ENCODE measurements at regions not wholly inside any gene's neighbourhood (a gene's known extent, or its start where the extent isn't known, plus 50 kb on each side); places are given as distances from the start of the nearest gene placed in this dataset.

- H3K4me3 ChIP-seq (ENCODE audit: low read depth in 1 of 2, low read length in 2 of 2): no peak overlapping the region
Observed at GRCh38 chr2:84373391-84373790, 85.7 kb downstream of the SUCLG1 start.

GRCh38 chr2:84362541-84362940 lies 96.5 kb downstream of the SUCLG1 start:
- H3K4me3 ChIP-seq (ENCODE audit: low read depth in 1 of 2, low read length in 2 of 2): no peak overlapping the region
- H3K36me3 ChIP-seq (ENCODE audit: control insufficient read depth in 1 of 2, insufficient read depth in 2 of 2, low read length in 2 of 2): no peaks in the 10 kb centered on the region
- no peak overlapping the region for H3K27ac ChIP-seq (ENCODE audit: low read length)
- peaks cover 5 to 27% of the 10 kb centered on the region in 2 donors for H3K9me3 ChIP-seq (ENCODE audit: control insufficient read depth in 1 of 2, low read length in 2 of 2)
- no peaks in the 10 kb centered on the region for H3K4me1 ChIP-seq (ENCODE audit: control insufficient read depth in 1 of 2, insufficient read depth in 2 of 2, low read length in 2 of 2)
- no peaks in the 10 kb centered on the region for H3K27me3 ChIP-seq (ENCODE audit: low read depth, low read length)

More at GRCh38 chr2:84373391-84373790, 85.7 kb downstream of the SUCLG1 start:
- Histone ChIP-seq H3K4me1 (ENCODE audit: control insufficient read depth in 1 of 2, insufficient read depth in 2 of 2, low read length in 2 of 2) (no peaks in the 10 kb centered on the region), H3K27ac (ENCODE audit: low read length) (no peak overlapping the region), H3K36me3 (ENCODE audit: control insufficient read depth in 1 of 2, insufficient read depth in 2 of 2, low read length in 2 of 2) (no peaks in the 10 kb centered on the region), H3K27me3 (ENCODE audit: low read depth, low read length) (no peaks in the 10 kb centered on the region), H3K9me3 (ENCODE audit: control insufficient read depth in 1 of 2, low read length in 2 of 2) (no peaks in the 10 kb centered on the region)

- Histone ChIP-seq H3K4me1 (ENCODE audit: control insufficient read depth in 1 of 2, insufficient read depth in 2 of 2, low read length in 2 of 2) (no peaks in the 10 kb centered on the region), H3K27me3 (ENCODE audit: low read depth, low read length) (no peaks in the 10 kb centered on the region), H3K36me3 (ENCODE audit: control insufficient read depth in 1 of 2, insufficient read depth in 2 of 2, low read length in 2 of 2) (no peaks in the 10 kb centered on the region), H3K9me3 (ENCODE audit: control insufficient read depth in 1 of 2, low read length in 2 of 2) (no peaks in the 10 kb centered on the region), H3K27ac (ENCODE audit: low read length) (no peak overlapping the region), H3K4me3 (ENCODE audit: low read depth in 1 of 2, low read length in 2 of 2) (no peak overlapping the region)
Observed at GRCh38 chr2:84338069-84338468, 121.0 kb downstream of the SUCLG1 start.

- H3K9me3 ChIP-seq (ENCODE audit: control insufficient read depth in 1 of 2, low read length in 2 of 2): no peaks in the 10 kb centered on the region
- H3K4me1 ChIP-seq (ENCODE audit: control insufficient read depth in 1 of 2, insufficient read depth in 2 of 2, low read length in 2 of 2): no peaks in the 10 kb centered on the region
- no peak overlapping the region for H3K4me3 ChIP-seq (ENCODE audit: low read depth in 1 of 2, low read length in 2 of 2)
- H3K27me3 ChIP-seq (ENCODE audit: low read depth, low read length): no peaks in the 10 kb centered on the region
- H3K36me3 ChIP-seq (ENCODE audit: control insufficient read depth in 1 of 2, insufficient read depth in 2 of 2, low read length in 2 of 2): no peaks in the 10 kb centered on the region
- H3K27ac ChIP-seq (ENCODE audit: low read length): no peak overlapping the region
Observed at GRCh38 chr2:84327645-84328249, 131.3 kb downstream of the SUCLG1 start.

- H3K27ac ChIP-seq (ENCODE audit: low read length): no peak overlapping the region
- no peaks in the 10 kb centered on the region for H3K36me3 ChIP-seq (ENCODE audit: control insufficient read depth in 1 of 2, insufficient read depth in 2 of 2, low read length in 2 of 2)
Observed at GRCh38 chr2:84326831-84327432, 132.1 kb downstream of the SUCLG1 start.

GRCh38 chr2:84323890-84324289 lies 135.2 kb downstream of the SUCLG1 start:
- Histone ChIP-seq H3K4me3 (ENCODE audit: low read depth in 1 of 2, low read length in 2 of 2) (no peak overlapping the region), H3K36me3 (ENCODE audit: control insufficient read depth in 1 of 2, insufficient read depth in 2 of 2, low read length in 2 of 2) (no peaks in the 10 kb centered on the region), H3K27ac (ENCODE audit: low read length) (no peak overlapping the region), H3K9me3 (ENCODE audit: control insufficient read depth in 1 of 2, low read length in 2 of 2) (no peaks in the 10 kb centered on the region), H3K4me1 (ENCODE audit: control insufficient read depth in 1 of 2, insufficient read depth in 2 of 2, low read length in 2 of 2) (no peaks in the 10 kb centered on the region), H3K27me3 (ENCODE audit: low read depth, low read length) (no peaks in the 10 kb centered on the region)

More at GRCh38 chr2:84326831-84327432, 132.1 kb downstream of the SUCLG1 start:
- no peaks in the 10 kb centered on the region for H3K9me3 ChIP-seq (ENCODE audit: control insufficient read depth in 1 of 2, low read length in 2 of 2)
- H3K4me1 ChIP-seq (ENCODE audit: control insufficient read depth in 1 of 2, insufficient read depth in 2 of 2, low read length in 2 of 2): no peaks in the 10 kb centered on the region
- no peak overlapping the region for H3K4me3 ChIP-seq (ENCODE audit: low read depth in 1 of 2, low read length in 2 of 2)
- no peaks in the 10 kb centered on the region for H3K27me3 ChIP-seq (ENCODE audit: low read depth, low read length)

- Histone ChIP-seq H3K9me3 (ENCODE audit: control insufficient read depth in 1 of 2, low read length in 2 of 2) (no peaks in the 10 kb centered on the region), H3K4me3 (ENCODE audit: low read depth in 1 of 2, low read length in 2 of 2) (no peak overlapping the region), H3K27ac (ENCODE audit: low read length) (no peak overlapping the region), H3K36me3 (ENCODE audit: control insufficient read depth in 1 of 2, insufficient read depth in 2 of 2, low read length in 2 of 2) (no peaks in the 10 kb centered on the region), H3K27me3 (ENCODE audit: low read depth, low read length) (no peaks in the 10 kb centered on the region), H3K4me1 (ENCODE audit: control insufficient read depth in 1 of 2, insufficient read depth in 2 of 2, low read length in 2 of 2) (no peaks in the 10 kb centered on the region)
Observed at GRCh38 chr2:84320940-84321339, 138.1 kb downstream of the SUCLG1 start.

- no peaks in the 10 kb centered on the region for H3K36me3 ChIP-seq (ENCODE audit: control insufficient read depth in 1 of 2, insufficient read depth in 2 of 2, low read length in 2 of 2)
- no peaks in the 10 kb centered on the region for H3K27me3 ChIP-seq (ENCODE audit: low read depth, low read length)
- H3K9me3 ChIP-seq (ENCODE audit: control insufficient read depth in 1 of 2, low read length in 2 of 2): no peaks in the 10 kb centered on the region
- no peaks in the 10 kb centered on the region for H3K4me1 ChIP-seq (ENCODE audit: control insufficient read depth in 1 of 2, insufficient read depth in 2 of 2, low read length in 2 of 2)
- H3K27ac ChIP-seq (ENCODE audit: low read length): no peak overlapping the region
- no peak overlapping the region for H3K4me3 ChIP-seq (ENCODE audit: low read depth in 1 of 2, low read length in 2 of 2)
Observed at GRCh38 chr2:84319581-84319980, 139.5 kb downstream of the SUCLG1 start.

- Histone ChIP-seq H3K36me3 (ENCODE audit: control insufficient read depth in 1 of 2, insufficient read depth in 2 of 2, low read length in 2 of 2) (no peaks in the 10 kb centered on the region), H3K4me3 (ENCODE audit: low read depth in 1 of 2, low read length in 2 of 2) (no peak overlapping the region), H3K27ac (ENCODE audit: low read length) (no peak overlapping the region), H3K27me3 (ENCODE audit: low read depth, low read length) (no peaks in the 10 kb centered on the region), H3K9me3 (ENCODE audit: control insufficient read depth in 1 of 2, low read length in 2 of 2) (no peaks in the 10 kb centered on the region), H3K4me1 (ENCODE audit: control insufficient read depth in 1 of 2, insufficient read depth in 2 of 2, low read length in 2 of 2) (no peaks in the 10 kb centered on the region)
Observed at GRCh38 chr2:84317135-84317534, 141.9 kb downstream of the SUCLG1 start.

GRCh38 chr2:84314901-84315330 lies 144.2 kb downstream of the SUCLG1 start:
- Histone ChIP-seq H3K36me3 (ENCODE audit: control insufficient read depth in 1 of 2, insufficient read depth in 2 of 2, low read length in 2 of 2) (no peaks in the 10 kb centered on the region), H3K4me3 (ENCODE audit: low read depth in 1 of 2, low read length in 2 of 2) (no peak overlapping the region), H3K27me3 (ENCODE audit: low read depth, low read length) (no peaks in the 10 kb centered on the region), H3K27ac (ENCODE audit: low read length) (no peak overlapping the region), H3K4me1 (ENCODE audit: control insufficient read depth in 1 of 2, insufficient read depth in 2 of 2, low read length in 2 of 2) (no peaks in the 10 kb centered on the region), H3K9me3 (ENCODE audit: control insufficient read depth in 1 of 2, low read length in 2 of 2) (no peaks in the 10 kb centered on the region)

GRCh38 chr2:84314250-84314649 lies 144.8 kb downstream of the SUCLG1 start:
- no peaks in the 10 kb centered on the region for H3K4me1 ChIP-seq (ENCODE audit: control insufficient read depth in 1 of 2, insufficient read depth in 2 of 2, low read length in 2 of 2)
- H3K27me3 ChIP-seq (ENCODE audit: low read depth, low read length): no peaks in the 10 kb centered on the region
- H3K36me3 ChIP-seq (ENCODE audit: control insufficient read depth in 1 of 2, insufficient read depth in 2 of 2, low read length in 2 of 2): no peaks in the 10 kb centered on the region
- H3K4me3 ChIP-seq (ENCODE audit: low read depth in 1 of 2, low read length in 2 of 2): no peak overlapping the region
- H3K27ac ChIP-seq (ENCODE audit: low read length): no peak overlapping the region
- H3K9me3 ChIP-seq (ENCODE audit: control insufficient read depth in 1 of 2, low read length in 2 of 2): no peaks in the 10 kb centered on the region

GRCh38 chr2:84309281-84309680 lies 149.8 kb downstream of the SUCLG1 start:
- Histone ChIP-seq H3K36me3 (ENCODE audit: control insufficient read depth in 1 of 2, insufficient read depth in 2 of 2, low read length in 2 of 2) (no peaks in the 10 kb centered on the region), H3K9me3 (ENCODE audit: control insufficient read depth in 1 of 2, low read length in 2 of 2) (no peaks in the 10 kb centered on the region), H3K4me3 (ENCODE audit: low read depth in 1 of 2, low read length in 2 of 2) (no peak overlapping the region), H3K27me3 (ENCODE audit: low read depth, low read length) (no peaks in the 10 kb centered on the region), H3K4me1 (ENCODE audit: control insufficient read depth in 1 of 2, insufficient read depth in 2 of 2, low read length in 2 of 2) (no peaks in the 10 kb centered on the region), H3K27ac (ENCODE audit: low read length) (no peak overlapping the region)

All from muscle layer of duodenum (tissue), 2 donors.